SJCRH30 (cell line): ENCODE measurements at regions not wholly inside any gene's neighbourhood (a gene's known extent, or its start where the extent isn't known, plus 50 kb on each side); places are given as distances from the start of the nearest gene placed in this dataset.

Experiments used
- DNase-seq, 2 experiments: peaks; one replicate each; pipeline ENCODE4 v3.0.0-alpha.2; 2015 to 2020
- H3K27ac ChIP-seq: fragments of 250-450 bp; sonication (Bioruptor Pico); 2 replicates; pipeline ENCODE4 v1.5.1; 2020; ENCODE audit warnings: mild to moderate bottlenecking, moderate library complexity
- H3K27me3 ChIP-seq: fragments of 250-450 bp; sonication (Bioruptor Pico); 2 replicates; pipeline ENCODE4 v1.5.1; 2020; ENCODE audit warnings: mild to moderate bottlenecking, moderate library complexity
- H3K36me3 ChIP-seq: fragments of 250-450 bp; sonication (Bioruptor Pico); 2 replicates; pipeline ENCODE4 v1.5.1; 2020; ENCODE audit warnings: mild to moderate bottlenecking, moderate library complexity
- H3K4me1 ChIP-seq: fragments of 250-450 bp; sonication (Bioruptor Pico); 2 replicates; pipeline ENCODE4 v1.5.1; 2020; ENCODE audit warnings: mild to moderate bottlenecking, moderate library complexity
- H3K4me3 ChIP-seq: fragments of 250-450 bp; sonication (Bioruptor Pico); 2 replicates; pipeline ENCODE4 v1.5.1; 2020; ENCODE audit warnings: mild to moderate bottlenecking, moderate library complexity
- H3K9me3 ChIP-seq: fragments of 250-450 bp; sonication (Bioruptor Pico); replicated peaks from 2 replicates; pipeline ENCODE4 v1.5.1; 2020; ENCODE audit warnings: mild to moderate bottlenecking, moderate library complexity

- Histone ChIP-seq H3K36me3 (peaks cover 33% of the 10 kb centered on the region), H3K4me3 (no peak overlapping the region), H3K9me3 (no peaks in the 10 kb centered on the region; the same call in 1 of the 2 replicates), H3K27me3 (no peaks in the 10 kb centered on the region), H3K4me1 (no peaks in the 10 kb centered on the region), H3K27ac (no peak overlapping the region)
- DNase-seq, result peak in 1 of 2 experiments; percentile 24
Measured at GRCh38 chrX:115940888-115941332, 229.6 kb upstream of the AGTR2 start.

GRCh38 chrX:115941388-115941787 is 229.2 kb upstream of the AGTR2 start:
- no peak for DNase-seq
- peaks cover 33% of the 10 kb centered on the region for H3K36me3 ChIP-seq
- no peaks in the 10 kb centered on the region; the same call in 1 of the 2 replicates for H3K9me3 ChIP-seq
- H3K27me3 ChIP-seq, result no peaks in the 10 kb centered on the region
- H3K4me3 ChIP-seq, result no peak overlapping the region
- no peak overlapping the region for H3K27ac ChIP-seq
- no peaks in the 10 kb centered on the region for H3K4me1 ChIP-seq

DNA sequence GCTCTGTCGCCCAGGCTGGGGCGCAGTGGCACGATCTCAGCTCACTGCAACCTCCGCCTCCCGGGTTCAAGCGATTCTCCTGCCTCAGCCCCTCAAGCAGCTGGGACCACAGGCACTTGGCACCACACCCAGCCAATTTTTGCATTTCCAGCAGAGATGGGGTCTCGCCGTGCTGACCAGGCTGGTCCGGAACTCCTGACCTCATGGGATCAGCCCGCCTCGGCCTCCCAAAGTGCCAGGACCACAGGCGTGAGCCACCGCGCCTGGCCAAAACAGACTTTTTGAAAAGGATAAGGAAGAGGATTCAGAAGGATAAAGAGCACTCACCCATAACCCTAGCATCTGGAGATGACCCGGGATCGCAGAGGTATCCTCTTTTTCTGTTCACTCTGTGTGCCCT is 224.5 kb upstream of the AGTR2 start:
- peaks cover 19% of the 10 kb centered on the region for H3K36me3 ChIP-seq
- no peaks in the 10 kb centered on the region for H3K9me3 ChIP-seq
- no peaks in the 10 kb centered on the region for H3K27me3 ChIP-seq
- H3K4me1 ChIP-seq, result no peaks in the 10 kb centered on the region
- no peak overlapping the region for H3K4me3 ChIP-seq
- no peak for DNase-seq
- no peak overlapping the region for H3K27ac ChIP-seq

- no peak overlapping the region for H3K4me3 ChIP-seq
- H3K4me1 ChIP-seq, result no peaks in the 10 kb centered on the region
- H3K27me3 ChIP-seq, result no peaks in the 10 kb centered on the region
- peaks cover 20% of the 10 kb centered on the region for H3K36me3 ChIP-seq
- no peak overlapping the region for H3K27ac ChIP-seq
- H3K9me3 ChIP-seq, result no peaks in the 10 kb centered on the region
- no peak for DNase-seq
Measured at GRCh38 chrX:115948018-115948923, 222.3 kb upstream of the AGTR2 start.

GRCh38 chrX:115949900-115950822 is 220.4 kb upstream of the AGTR2 start:
- H3K4me3 ChIP-seq, result no peak overlapping the region
- H3K9me3 ChIP-seq, result no peaks in the 10 kb centered on the region

GRCh38 chrX:115952417-115953092 is 218.0 kb upstream of the AGTR2 start:
- H3K27me3 ChIP-seq, result no peaks in the 10 kb centered on the region
- no peak overlapping the region for H3K4me3 ChIP-seq
- no peak for DNase-seq
- no peaks in the 10 kb centered on the region for H3K9me3 ChIP-seq
- no peak overlapping the region for H3K27ac ChIP-seq
- H3K4me1 ChIP-seq, result no peaks in the 10 kb centered on the region
- peaks cover 7% of the 10 kb centered on the region for H3K36me3 ChIP-seq

More at GRCh38 chrX:115949900-115950822, 220.4 kb upstream of the AGTR2 start:
- Histone ChIP-seq H3K36me3 (peaks cover 16% of the 10 kb centered on the region), H3K27me3 (no peaks in the 10 kb centered on the region), H3K27ac (no peak overlapping the region), H3K4me1 (no peaks in the 10 kb centered on the region)
- DNase-seq, result no peak

- DNase-seq, result peak in 1 of 2 experiments; percentile 25
- Histone ChIP-seq H3K9me3 (0 out of 2 replicates have a peak, but pooled peaks cover 6% of the 10 kb centered on the region), H3K4me3 (no peak overlapping the region), H3K27me3 (no peaks in the 10 kb centered on the region), H3K4me1 (no peaks in the 10 kb centered on the region), H3K36me3 (peaks cover 2% of the 10 kb centered on the region; the same call in 1 of the 2 replicates), H3K27ac (no peak overlapping the region)
Measured at GRCh38 chrX:115957862-115958490, 212.6 kb upstream of the AGTR2 start.

GRCh38 chrX:115958687-115959359 is 211.7 kb upstream of the AGTR2 start:
- peaks cover 2% of the 10 kb centered on the region; the same call in 1 of the 2 replicates for H3K36me3 ChIP-seq
- H3K4me3 ChIP-seq, result no peak overlapping the region
- H3K4me1 ChIP-seq, result no peaks in the 10 kb centered on the region
- 0 out of 2 replicates have a peak, but pooled peaks cover 6% of the 10 kb centered on the region for H3K9me3 ChIP-seq
- DNase-seq, result peak in 1 of 2 experiments; percentile 24
- no peaks in the 10 kb centered on the region for H3K27me3 ChIP-seq
- no peak overlapping the region for H3K27ac ChIP-seq

GRCh38 chrX:115960440-115961084 is 210.0 kb upstream of the AGTR2 start:
- Histone ChIP-seq H3K36me3 (peaks cover 1% of the 10 kb centered on the region; the same call in 1 of the 2 replicates), H3K9me3 (0 out of 2 replicates have a peak, but pooled peaks cover 6% of the 10 kb centered on the region), H3K4me1 (no peaks in the 10 kb centered on the region), H3K27me3 (no peaks in the 10 kb centered on the region), H3K4me3 (no peak overlapping the region), H3K27ac (no peak overlapping the region)
- DNase-seq, result no peak

DNA sequence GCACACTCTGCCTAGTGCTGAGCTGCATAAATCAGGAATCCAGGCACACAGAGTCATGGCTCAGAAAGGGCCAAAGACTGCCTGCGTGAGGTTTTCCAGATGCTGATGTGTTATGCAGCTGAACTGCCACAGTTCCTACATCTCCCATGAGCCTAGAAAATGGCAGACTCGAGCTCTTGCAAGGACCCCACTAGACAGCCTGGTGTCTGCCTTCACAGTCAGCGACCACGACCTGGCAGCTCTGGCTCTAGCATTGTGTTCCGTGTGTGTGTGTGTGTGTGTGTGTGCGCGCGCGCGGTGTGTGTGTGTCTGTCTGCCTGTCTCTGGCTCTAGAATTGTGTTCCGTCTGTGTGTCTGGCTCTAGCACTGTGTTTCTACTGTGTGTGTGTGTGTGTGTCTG is 203.6 kb upstream of the AGTR2 start:
- no peak overlapping the region for H3K4me3 ChIP-seq
- H3K4me1 ChIP-seq, result peaks cover 6% of the 10 kb centered on the region
- no peaks in the 10 kb centered on the region; the same call in 1 of the 2 replicates for H3K36me3 ChIP-seq
- H3K27ac ChIP-seq, result no peak overlapping the region
- 0 out of 2 replicates have a peak, but pooled peaks cover 4% of the 10 kb centered on the region for H3K9me3 ChIP-seq
- H3K27me3 ChIP-seq, result no peaks in the 10 kb centered on the region
- peak in 1 of 2 experiments; percentile 25 for DNase-seq

GRCh38 chrX:115968436-115969252 is 201.9 kb upstream of the AGTR2 start:
- Histone ChIP-seq H3K27me3 (no peaks in the 10 kb centered on the region), H3K4me1 (peaks cover 6% of the 10 kb centered on the region), H3K27ac (peak overlapping the region; percentile 65), H3K9me3 (no peaks in the 10 kb centered on the region), H3K4me3 (peak overlapping the region; percentile 69), H3K36me3 (no peaks in the 10 kb centered on the region)
- peak; percentile 88 to 92 for DNase-seq

GRCh38 chrX:115970718-115971117 is 199.8 kb upstream of the AGTR2 start:
- Histone ChIP-seq H3K9me3 (no peaks in the 10 kb centered on the region), H3K27ac (no peak overlapping the region), H3K4me1 (peaks cover 6% of the 10 kb centered on the region), H3K4me3 (no peak overlapping the region), H3K36me3 (no peaks in the 10 kb centered on the region), H3K27me3 (no peaks in the 10 kb centered on the region)
- no peak for DNase-seq
